Large intestine (tissue), 3 donors: ENCODE measurements at regions not wholly inside any gene's neighbourhood (a gene's known extent, or its start where the extent isn't known, plus 50 kb on each side); places are given as distances from the start of the nearest gene placed in this dataset.
A peak's percentile ranks its signal among the peaks of the same experiment; 100 is the strongest.

Experiments used
- DNase-seq, 2 donors: peaks; one replicate each; pipeline versions ENCODE4 v3.0.0 to v3.0.0-alpha.2; 2013
- H3K27ac ChIP-seq: one replicate; pipeline ENCODE4 v1.5.1; 2013; ENCODE audit warnings: low read length
- H3K27me3 ChIP-seq: 2 replicates; pipeline ENCODE4 v1.6.1; 2013; ENCODE audit warnings: low read length; ENCODE audit not compliant: control insufficient read depth, insufficient read depth
- H3K36me3 ChIP-seq: 2 replicates; pipeline ENCODE4 v1.6.1; 2013; ENCODE audit warnings: low read length; ENCODE audit not compliant: control insufficient read depth, insufficient read depth
- H3K4me1 ChIP-seq: one replicate; pipeline ENCODE4 v1.6.1; 2013; ENCODE audit warnings: low read length; ENCODE audit not compliant: control insufficient read depth, insufficient read depth
- H3K4me3 ChIP-seq: one replicate; pipeline ENCODE4 v1.5.1; 2013; ENCODE audit warnings: low read length
- H3K9me3 ChIP-seq: one replicate; pipeline ENCODE4 v1.6.1; 2013; ENCODE audit warnings: mild to moderate bottlenecking, low read depth, low read length, moderate library complexity; ENCODE audit not compliant: control insufficient read depth
- WGBS: methylation state at CpG from one replicate; pipeline ENCODE4 v1.1.5; 2013; ENCODE audit warnings: low lambda C conversion rate; ENCODE audit not compliant: insufficient coverage; 5-methylcytosine and 5-hydroxymethylcytosine counted together

DNA sequence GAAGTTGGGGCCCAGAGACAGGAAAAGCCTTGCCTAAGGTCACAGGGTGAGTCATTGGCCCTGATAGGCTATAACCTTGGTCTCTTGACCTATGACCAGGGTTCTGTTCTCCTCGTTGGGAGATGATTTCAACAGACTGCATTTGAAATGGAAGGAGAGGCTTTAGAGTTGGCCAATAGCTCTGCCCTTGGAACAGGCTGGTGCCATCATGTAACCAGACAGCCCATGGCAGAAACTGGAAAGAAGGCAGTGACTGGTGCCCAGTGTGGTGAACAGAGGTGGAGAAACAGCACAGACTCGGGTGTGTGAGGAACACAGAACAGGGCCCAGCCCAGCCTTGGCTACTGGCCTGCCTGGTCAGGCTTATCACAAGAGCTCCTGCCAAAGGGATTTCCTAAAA lies 109.8 kb upstream of the SLC25A48 start:
- Histone ChIP-seq H3K4me1 (no peaks in the 10 kb centered on the region), H3K9me3 (no peaks in the 10 kb centered on the region), H3K4me3 (no peak overlapping the region), H3K27ac (no peak overlapping the region), H3K36me3 (no peaks in the 10 kb centered on the region), H3K27me3 (no peaks in the 10 kb centered on the region)
- no CpG with 5 or more reads among the region's 2 CpGs for WGBS
- DNase-seq = no peak

DNA sequence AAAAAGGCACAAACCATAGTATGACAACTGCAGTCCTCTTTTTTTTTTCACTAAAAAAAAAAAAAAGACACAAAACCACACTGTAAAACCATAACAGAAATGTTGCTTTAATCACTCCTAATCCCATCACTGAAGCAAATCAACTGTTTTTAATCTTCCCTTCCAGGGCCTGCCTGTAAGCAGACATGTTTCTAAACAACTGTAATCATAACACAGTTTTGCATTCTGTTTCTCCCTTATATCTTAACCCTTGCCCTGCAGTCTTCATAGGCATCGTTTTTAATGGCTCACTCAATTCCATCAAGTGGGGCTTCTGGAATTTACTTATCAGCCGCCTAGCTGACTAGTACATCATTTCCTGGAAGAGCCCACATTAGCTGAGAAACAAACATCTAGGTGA lies 111.0 kb upstream of the SLC25A48 start:
- no peaks in the 10 kb centered on the region for H3K27me3 ChIP-seq
- no peaks in the 10 kb centered on the region for H3K4me1 ChIP-seq
- H3K9me3 ChIP-seq = no peaks in the 10 kb centered on the region
- no peak overlapping the region for H3K4me3 ChIP-seq
- no peaks in the 10 kb centered on the region for H3K36me3 ChIP-seq
- WGBS = 0% methylated on average over 1 of the region's 2 CpGs
- H3K27ac ChIP-seq = no peak overlapping the region
- DNase-seq = no peak

DNA sequence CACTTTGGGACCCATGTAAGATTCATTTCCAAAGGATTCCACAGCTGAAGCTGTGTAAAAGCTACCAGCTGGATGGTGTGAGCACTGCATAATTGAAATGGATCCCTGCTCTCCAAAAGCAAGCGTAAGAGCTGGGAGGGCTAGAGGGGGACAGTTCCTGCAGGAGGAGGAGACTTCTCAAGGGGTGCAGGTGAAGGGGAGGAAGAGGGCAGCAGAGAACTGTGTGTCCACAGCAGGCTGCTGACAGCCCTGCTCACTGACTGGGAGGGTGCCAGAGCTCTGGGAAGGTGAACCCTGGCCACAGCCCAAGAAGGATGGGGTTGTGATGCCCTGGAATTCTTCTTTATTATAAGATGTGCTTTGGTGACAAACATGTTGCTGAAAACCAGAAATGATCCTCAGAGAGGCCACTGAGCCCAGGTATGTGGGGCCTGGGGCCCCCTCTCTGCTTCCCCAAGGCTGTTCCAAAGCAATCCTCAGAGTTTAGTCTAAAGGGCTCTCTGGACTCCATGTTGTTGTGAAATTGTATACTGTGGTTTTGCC lies 112.8 kb upstream of the SLC25A48 start:
- Histone ChIP-seq H3K27ac (no peak overlapping the region), H3K36me3 (no peaks in the 10 kb centered on the region), H3K9me3 (no peaks in the 10 kb centered on the region), H3K27me3 (no peaks in the 10 kb centered on the region), H3K4me3 (no peak overlapping the region), H3K4me1 (no peaks in the 10 kb centered on the region)
- no peak for DNase-seq
- WGBS = no CpG with 5 or more reads among the region's 1 CpG

GRCh38 chr5:135720191-135720590 lies 114.3 kb upstream of the SLC25A48 start:
- Histone ChIP-seq H3K27ac (no peak overlapping the region), H3K27me3 (no peaks in the 10 kb centered on the region), H3K4me3 (no peak overlapping the region), H3K4me1 (no peaks in the 10 kb centered on the region), H3K36me3 (no peaks in the 10 kb centered on the region), H3K9me3 (no peaks in the 10 kb centered on the region)
- no peak for DNase-seq
- no CpG with 5 or more reads among the region's 2 CpGs for WGBS

- no peaks in the 10 kb centered on the region for H3K4me1 ChIP-seq
- no peak overlapping the region for H3K4me3 ChIP-seq
- H3K9me3 ChIP-seq = no peaks in the 10 kb centered on the region
- no peaks in the 10 kb centered on the region for H3K36me3 ChIP-seq
- H3K27ac ChIP-seq = no peak overlapping the region
- H3K27me3 ChIP-seq = no peaks in the 10 kb centered on the region
- WGBS = no CpG with 5 or more reads among the region's 4 CpGs
- DNase-seq = peak; percentile 26 to 42
These were observed 114.9 kb upstream of the SLC25A48 start for GRCh38 chr5:135719428-135720063.

GRCh38 chr5:135718651-135719050 lies 115.8 kb upstream of the SLC25A48 start:
- Histone ChIP-seq H3K4me1 (no peaks in the 10 kb centered on the region), H3K4me3 (no peak overlapping the region), H3K27me3 (no peaks in the 10 kb centered on the region), H3K27ac (no peak overlapping the region), H3K9me3 (no peaks in the 10 kb centered on the region), H3K36me3 (no peaks in the 10 kb centered on the region)
- WGBS = no CpG with 5 or more reads among the region's 1 CpG
- DNase-seq = no peak

DNA sequence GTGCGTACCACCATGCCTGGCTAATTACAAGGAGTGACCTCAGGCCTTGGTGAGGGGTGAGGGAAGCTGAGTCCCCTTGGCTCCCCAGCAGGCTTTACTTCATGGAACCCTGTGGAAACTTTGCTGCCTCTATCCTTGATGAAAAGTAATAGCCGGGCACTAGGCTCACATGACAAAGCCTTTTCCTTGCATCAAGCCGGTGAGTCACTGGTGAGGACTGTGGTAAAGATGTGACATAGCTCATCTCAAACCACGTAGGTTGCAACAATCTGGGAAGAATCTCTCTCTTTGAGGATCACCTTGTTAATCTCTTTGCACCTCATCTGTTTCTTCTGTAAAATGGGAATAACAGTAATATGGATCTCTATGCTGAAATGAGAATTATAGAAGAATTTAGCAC lies 116.3 kb upstream of the SLC25A48 start:
- H3K27me3 ChIP-seq = no peaks in the 10 kb centered on the region
- H3K4me1 ChIP-seq = no peaks in the 10 kb centered on the region
- no peaks in the 10 kb centered on the region for H3K36me3 ChIP-seq
- H3K27ac ChIP-seq = no peak overlapping the region
- no peak overlapping the region for H3K4me3 ChIP-seq
- no CpG with 5 or more reads among the region's 4 CpGs for WGBS
- DNase-seq = no peak
- H3K9me3 ChIP-seq = no peaks in the 10 kb centered on the region

- no peak overlapping the region for H3K4me3 ChIP-seq
- no peaks in the 10 kb centered on the region for H3K27me3 ChIP-seq
- no peaks in the 10 kb centered on the region for H3K9me3 ChIP-seq
- no peak for DNase-seq
- H3K27ac ChIP-seq = no peak overlapping the region
- WGBS = no CpG with 5 or more reads among the region's 4 CpGs
- H3K4me1 ChIP-seq = no peaks in the 10 kb centered on the region
- H3K36me3 ChIP-seq = no peaks in the 10 kb centered on the region
These were observed 119.0 kb upstream of the SLC25A48 start for GRCh38 chr5:135715267-135716055.

DNA sequence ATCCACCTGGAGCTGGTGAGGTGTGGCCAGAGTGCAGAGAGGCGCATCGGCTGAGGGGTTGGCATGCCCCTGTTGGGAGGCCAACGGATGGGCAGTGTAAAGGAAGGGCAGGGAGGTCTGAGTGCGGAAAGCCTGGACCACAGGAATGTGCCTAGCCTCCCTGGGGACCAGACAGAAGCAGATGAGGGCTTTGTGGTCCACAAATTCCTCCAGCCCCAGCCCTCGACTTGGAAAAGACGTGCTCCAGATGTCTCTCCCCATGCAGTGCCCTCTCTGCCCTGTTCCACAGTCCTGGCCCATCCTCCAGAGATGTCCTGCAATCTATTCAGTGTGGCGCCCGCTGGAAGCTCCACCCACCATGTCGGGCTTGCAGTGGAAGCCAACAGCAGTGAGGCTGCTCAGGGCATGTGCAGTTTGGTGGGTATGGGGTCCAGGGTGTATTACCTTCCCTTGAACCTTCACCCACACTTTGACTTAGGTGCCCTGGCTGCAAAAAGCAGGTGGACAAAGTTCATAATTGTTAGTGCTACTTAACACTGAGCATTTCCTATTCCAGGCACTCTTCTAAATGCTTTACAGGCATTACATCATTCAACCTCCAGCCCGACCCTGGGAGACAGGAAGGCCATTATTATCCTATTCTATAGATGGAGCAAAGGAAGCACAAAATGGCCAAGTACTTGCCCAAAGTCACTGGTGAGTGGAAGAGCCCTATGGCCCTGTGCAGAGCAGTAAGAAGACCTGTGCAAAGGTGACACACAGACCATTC lies 120.2 kb upstream of the SLC25A48 start:
- no peak overlapping the region for H3K4me3 ChIP-seq
- peaks cover 2% of the 10 kb centered on the region for H3K27me3 ChIP-seq
- WGBS = no CpG with 5 or more reads among the region's 10 CpGs
- H3K27ac ChIP-seq = no peak overlapping the region
- no peaks in the 10 kb centered on the region for H3K36me3 ChIP-seq
- H3K9me3 ChIP-seq = no peaks in the 10 kb centered on the region
- H3K4me1 ChIP-seq = no peaks in the 10 kb centered on the region
- no peak for DNase-seq

DNA sequence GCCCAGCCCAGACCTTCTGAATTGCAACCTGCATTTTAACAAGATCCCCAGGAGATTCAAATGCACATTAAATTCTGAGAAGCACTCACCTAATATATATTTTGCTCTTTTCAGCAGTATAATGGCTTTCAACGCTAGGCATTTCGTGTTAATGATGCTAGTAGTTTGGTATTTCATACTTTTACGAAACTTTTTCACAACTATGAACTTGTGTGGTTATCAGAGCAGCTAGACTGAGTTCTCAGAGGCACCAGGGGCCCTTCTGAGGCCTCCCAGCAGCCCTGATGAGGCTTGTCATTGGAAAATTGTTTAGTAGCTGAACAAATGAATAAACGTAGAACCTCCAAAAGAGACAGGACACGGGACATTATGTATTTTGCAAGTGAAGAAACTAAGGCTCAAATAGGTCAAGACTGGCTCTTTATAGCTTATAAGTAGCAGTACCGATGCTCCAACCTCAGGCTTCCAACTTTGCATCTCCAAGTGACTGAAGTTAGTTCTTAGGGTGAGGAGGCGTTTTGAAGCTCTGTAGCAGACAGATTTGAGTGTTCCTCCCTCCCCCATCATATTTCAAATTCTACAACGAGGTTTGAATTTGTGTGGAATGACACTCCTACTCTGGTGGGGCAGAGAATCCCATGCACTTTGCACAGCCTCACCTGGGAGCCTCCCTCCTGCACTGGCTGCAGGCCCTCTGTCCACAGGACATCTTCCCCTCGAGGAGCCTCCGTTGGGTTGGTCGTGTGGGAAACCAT lies 121.1 kb upstream of the SLC25A48 start:
- H3K4me3 ChIP-seq = no peak overlapping the region
- H3K27ac ChIP-seq = no peak overlapping the region
- H3K27me3 ChIP-seq = peaks cover 2% of the 10 kb centered on the region
- H3K9me3 ChIP-seq = no peaks in the 10 kb centered on the region
- no peaks in the 10 kb centered on the region for H3K36me3 ChIP-seq
- 100% methylated on average over 1 of the region's 11 CpGs for WGBS
- no peaks in the 10 kb centered on the region for H3K4me1 ChIP-seq
- no peak for DNase-seq
